DMS 273 (cell line): ENCODE measurements at regions not wholly inside any gene's neighbourhood (a gene's known extent, or its start where the extent isn't known, plus 50 kb on each side); places are given as distances from the start of the nearest gene placed in this dataset.
"Not testable (repeated sequence)": the region's sequence is repeated elsewhere in the genome, so short reads cannot be mapped to it uniquely, and the experiment has no call there.

Experiments
- DNase-seq: peaks from one replicate; lab custom pipeline; 2025; ENCODE audit not compliant: unreplicated experiment; lab: John Stamatoyannopoulos, UW

DNA sequence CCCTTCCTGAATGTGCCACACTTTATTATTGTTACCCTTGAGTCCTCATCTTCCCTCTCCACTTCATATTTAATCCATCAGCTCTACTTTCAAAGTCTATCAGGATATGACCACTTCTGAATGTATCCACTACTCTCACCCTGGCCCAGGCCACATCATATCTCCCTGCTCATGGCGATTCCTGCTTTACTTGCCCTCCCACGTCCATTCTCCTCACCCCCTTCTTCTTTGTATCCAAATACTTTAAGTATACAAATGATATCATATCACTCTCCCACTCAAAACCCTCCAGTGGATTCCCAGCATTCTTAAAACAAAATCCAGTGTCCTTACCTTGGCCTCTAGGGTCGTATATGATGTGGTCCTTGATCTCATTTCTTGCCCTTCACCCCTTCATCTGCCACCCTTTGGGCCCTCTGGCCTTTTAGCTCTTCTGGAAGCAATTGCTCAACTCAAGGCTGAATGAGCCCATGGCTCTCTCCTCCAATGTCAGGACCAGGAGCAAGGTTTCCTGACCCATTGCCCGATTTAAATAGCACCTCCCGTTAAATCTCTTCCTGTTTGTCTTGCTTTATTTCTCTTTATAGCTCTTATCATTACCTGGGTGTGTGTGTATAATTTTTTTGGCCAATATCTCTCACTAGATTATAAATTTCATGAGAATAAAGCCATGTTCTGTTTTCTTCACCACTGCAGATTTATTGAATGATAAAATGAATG lies 205.9 kb upstream of the ECI2 start:
- DNase-seq, result no peak

DNA sequence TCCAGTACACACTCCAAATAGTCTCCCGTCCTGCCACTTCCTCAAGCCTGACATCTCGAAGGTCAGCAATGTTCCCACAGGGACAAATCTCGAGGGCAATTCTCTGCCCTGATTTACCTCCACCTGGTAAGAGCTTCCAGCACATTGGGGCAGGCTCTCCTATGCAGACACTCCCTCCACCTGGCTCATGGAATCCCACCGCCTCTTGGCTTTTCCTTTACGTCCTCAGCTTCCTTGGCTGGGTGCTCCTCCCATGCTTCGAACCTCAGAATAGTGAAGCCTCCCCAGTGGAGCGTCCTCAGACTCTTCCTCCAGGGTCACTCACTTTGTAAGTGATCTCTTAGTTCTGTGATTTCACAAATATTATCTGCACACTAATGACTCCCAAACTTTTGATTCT lies 205.2 kb upstream of the ECI2 start:
- no peak for DNase-seq

DNA sequence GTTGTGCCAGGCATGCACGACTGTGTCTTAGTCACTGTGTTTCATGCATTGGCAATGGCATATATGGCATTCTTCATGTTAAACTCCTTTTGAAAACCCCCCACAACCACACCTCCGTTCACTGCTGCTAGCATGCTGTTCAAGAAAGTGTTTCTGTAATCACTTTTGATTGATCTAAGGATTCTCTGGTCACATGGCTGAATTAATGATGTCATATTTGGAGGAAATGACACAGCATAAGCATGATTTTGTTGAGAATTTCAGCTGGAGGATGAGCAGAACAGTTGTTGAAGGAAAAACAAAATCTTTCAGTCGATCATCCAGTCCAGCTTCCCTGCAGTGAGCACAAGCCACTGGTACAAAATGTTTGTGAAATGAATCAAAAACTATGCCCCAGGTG lies 203.5 kb upstream of the ECI2 start:
- no peak for DNase-seq

DNA sequence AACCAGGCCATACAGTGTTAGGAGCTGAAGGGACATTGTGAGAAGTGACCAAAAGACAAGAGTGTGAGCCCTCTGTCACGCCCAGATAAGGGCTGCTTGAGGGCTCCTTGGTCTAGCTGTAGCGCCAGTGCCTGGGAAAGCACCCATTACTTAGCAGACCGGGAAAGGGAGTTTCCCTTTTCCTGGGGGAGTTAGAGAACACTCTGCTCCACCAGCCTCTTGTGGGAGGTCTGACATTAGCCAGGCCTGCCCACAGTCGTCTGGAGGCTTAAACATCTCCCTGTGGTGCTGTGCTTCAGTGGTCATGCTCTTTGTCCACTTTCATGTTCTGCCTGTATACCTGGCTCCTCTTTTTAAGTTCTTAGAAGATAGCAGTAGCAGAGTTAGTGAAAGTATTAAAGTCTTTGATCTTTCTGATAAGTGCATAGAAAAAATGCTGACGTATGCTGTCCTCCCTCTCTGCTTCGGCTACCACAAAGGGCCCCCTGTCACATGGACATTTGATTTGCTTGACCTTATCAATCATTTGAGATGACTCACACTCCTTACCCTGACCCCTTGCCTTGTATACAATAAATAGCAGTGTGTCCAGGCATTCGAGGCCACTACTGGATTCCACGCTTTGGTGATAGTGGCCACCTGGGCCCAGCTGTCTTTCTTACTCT lies 201.5 kb upstream of the ECI2 start:
- DNase-seq, result no peak

DNA sequence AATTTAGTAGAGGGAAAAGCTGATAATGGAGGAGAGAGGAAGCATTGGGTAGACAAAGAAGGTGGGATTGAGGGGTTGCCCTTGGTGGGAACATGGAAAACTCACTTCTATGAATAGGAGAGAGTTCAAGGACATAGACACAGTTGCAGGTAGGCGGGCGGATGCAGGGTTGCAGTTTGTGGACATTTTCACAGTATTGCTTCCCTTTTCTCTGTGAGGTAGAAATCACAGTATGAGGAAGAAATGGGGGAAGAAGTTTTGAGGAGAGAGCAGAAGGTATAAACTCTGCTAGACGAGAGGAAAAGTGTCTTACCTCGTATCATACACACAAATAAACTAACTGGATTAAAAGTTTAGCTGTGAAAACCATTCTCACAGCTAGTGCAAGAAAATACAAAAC lies 200.7 kb upstream of the ECI2 start:
- no peak for DNase-seq

DNA sequence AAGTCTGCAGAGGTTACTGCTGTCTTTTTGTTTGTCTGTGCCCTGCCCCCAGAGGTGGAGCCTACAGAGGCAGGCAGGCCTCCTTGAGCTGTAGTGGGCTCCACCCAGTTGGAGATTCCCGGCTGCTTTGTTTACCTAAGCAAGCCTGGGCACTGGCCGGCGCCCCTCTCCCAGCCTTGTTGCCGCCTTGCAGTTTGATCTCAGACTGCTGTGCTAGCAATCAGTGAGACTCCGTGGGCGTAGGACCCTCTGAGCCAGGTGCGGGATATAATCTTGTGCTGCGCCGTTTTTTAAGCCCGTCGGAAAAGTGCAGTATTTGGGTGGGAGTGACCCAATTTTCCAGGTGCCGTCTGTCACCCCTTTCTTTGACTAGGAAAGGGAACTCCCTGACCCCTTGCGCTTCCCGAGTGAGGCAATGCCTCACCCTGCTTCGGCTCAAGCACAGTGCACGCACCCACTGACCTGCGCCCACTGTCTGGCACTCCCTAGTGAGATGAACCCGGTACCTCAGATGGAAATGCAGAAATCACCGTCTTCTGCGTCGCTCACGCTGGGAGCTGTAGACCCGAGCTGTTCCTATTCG lies 198.9 kb upstream of the ECI2 start:
- not testable (repeated sequence) for DNase-seq

DNA sequence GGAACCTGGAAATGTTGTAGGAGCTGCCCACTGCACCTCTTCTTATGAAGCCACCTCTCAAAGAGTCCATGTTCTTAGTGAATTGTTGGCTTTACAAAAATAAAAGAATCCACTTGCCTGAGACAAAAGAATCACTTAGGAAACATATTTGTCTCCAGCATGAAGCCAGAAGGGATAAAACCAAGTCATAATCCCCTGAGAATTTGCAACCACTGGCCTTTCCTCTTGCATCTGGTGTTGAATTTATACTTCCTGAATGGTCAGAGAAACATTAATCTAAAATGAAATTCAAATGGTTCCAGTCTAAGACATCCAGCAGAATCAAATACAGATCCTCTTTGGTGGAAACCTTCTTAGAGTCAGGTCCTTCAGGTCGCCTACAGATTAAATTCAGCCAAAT lies 192.5 kb upstream of the ECI2 start:
- DNase-seq, result no peak

DNA sequence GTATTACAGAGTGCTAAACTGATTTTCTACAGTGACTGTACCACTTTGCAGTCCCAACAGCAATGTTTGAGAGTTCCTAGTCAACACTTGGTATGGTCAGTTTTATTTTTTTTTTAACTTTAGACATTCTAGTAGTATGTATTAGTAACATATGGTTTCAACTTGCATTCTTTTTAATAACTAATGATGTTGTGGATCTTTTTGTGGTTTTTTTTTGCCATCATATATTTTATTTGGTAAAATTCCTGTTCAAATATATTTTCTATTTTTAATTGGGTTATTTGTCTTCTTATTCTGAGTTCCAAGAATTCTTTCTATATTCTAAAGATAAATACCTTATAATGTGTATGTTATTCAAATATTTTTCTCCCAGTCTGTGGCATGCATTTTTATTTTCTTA lies 189.4 kb upstream of the ECI2 start:
- DNase-seq, result no peak

DNA sequence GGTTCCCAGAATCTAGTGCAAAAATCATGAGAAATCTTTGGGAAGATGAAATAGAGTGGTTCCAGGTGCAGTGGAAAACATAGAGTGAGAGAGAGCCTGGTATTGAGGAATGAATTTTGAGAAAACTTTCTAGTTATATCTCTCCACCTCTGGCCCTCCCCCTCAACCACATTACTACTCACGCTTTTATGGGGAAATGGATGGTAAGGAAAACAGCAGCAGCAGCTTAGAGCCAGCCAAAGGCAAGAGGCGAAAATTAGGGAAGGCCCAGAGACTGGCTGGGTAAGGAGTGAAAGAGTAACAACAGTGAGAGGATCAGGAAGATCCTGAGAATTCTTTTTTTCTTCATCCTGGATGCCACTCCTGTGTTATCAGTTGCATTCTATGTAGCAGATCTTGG lies 187.9 kb upstream of the ECI2 start:
- DNase-seq, result no peak

DNA sequence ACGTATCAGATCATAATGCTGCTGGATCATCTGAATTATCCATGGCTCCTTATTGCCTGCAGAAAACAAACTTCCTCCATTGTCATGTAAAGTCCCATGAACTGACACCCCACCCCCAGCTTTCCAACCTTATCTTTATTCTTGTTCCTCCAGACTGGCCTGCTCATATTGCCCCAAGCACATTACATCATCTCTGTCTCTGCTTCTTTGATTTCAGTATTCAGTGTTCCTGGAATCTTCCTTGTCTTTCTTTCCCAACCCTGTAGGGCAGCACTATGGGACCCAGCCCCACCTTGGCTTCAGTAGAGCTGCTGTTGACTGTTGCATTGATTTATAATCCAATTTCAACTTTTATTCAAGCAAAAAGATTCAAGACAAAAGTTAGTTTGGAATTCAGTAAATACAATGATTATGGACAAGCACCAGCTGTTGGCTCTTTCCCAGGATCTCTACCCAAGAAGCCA lies 187.5 kb upstream of the ECI2 start:
- peak; percentile 8 for DNase-seq

DNA sequence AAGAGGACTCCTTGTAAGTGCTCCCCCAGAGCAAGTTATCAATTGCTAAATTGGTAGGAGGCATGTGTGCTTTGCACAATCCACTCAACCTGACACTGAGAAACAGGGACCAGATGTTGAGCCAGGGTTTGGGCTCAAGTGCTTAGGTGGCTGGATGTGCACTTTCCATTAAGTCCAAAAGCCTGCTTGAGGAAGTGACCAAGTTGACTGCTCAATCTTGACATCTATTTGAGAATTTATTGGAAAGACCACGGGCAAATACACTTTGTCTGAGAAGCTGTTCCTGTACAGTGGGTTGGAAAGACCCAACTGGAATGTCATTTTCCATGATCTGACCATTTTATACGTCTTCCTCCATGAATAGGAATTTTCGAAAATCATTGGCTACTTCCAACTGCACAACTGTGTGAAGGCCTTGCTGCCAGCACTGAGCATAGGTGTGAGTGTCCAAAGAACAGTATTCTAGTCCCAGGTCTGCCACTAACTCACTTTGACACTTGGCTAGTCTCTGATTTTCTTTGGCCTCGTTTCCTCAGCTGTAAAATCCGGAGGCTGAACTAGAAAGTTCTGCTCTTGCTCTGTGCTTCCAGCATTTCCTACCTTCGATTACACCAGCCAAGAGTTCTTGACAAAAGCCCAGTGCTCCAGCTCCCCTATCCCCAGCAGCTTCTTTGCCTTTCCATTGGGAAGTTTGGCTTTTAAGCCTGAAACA lies 186.9 kb upstream of the ECI2 start:
- no peak for DNase-seq

DNA sequence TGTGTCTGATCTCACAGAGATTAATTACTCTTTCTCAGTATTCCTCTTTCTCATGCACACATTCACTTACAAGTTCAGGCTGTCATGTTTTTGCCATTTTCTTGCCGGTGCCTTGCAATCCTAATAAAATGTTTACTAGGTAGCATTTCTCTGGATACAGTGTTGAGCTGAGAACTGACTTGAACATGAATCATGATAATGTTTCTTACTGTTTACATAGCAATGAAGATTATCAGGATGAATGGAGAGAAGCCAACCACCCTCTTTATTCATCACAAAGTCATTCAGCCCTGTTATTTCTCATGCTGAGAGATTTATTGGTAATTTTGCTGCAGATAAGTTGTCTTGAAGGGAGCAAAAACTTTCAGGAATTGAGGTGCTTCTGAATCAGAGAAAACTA lies 185.5 kb upstream of the ECI2 start:
- peak; percentile 26 for DNase-seq

DNA sequence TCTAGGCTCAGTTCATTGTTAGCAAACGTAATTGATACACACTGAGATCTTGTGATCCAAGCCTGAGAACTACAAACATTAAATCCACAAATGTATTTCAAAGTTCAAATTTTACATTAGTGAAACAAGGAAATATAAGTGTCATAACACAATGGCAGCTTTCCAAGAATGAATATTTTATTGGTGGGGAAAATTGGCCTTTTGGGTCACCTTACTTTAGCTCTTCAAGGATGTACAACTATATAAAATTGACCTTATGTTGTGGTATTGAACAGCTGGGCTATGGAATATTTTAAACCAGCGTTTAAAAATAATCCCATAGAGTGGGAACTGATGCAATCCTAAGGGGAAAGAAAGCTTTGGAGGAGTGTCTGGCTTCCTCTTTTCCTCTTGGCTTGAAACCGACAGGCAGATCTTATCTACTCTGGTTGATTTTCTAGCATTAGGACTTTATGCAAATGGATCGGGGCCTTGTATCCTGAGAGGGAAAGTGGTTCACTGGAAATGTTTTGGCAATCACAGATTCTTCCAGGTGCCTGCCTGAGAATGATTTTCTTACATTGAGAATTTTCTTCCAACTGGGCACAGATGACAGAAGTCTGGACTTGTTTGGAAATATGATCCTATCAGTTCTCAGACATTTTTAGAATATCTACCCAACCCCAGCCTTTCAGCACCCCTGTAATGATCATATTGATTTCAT lies 184.8 kb upstream of the ECI2 start:
- peak; percentile 89 for DNase-seq

DNA sequence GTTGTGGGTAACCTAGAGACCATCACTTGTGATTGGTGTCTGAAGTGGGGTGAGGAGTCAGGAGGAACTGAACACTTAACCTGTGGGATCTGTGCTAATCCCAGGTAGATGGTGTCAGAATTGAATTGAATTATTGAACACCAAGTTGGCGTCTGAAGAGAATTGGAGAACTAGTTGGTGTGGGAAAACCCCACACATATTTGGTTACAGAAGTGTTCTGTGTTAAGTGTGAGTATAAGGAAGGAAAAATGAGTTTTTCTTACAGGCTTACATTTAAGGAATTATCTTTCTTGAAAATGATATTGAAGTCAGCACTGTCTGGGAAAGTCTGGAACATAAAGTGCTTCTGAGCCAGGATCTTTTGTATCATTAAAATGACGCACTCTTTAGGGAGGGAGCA lies 182.9 kb upstream of the ECI2 start:
- no peak for DNase-seq

DNA sequence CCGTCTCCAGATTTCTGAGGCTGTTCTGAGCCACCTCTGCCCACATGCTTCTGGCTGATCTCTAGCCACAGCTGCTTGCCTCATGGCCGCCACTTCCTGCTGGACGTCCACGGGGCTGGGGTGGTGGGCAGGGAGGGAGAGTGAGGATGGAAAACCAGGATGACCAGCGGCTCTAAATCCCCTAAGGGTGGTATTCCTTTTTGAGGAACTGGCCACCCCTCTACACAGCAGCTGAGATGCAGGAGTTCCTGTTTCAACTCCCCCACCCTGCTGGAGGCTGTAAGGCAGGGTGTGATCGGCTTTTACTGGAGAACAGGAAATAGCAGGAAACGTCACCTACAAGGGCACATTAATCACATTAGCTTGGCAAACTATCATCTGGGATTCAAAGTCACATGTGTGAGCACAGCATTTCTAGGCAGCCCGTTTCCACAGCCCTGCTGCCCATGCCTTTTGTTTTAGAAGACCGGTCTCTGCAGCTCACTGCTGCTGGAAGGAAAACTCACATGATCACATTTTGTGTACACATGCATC lies 181.6 kb upstream of the ECI2 start:
- DNase-seq, result no peak

DNA sequence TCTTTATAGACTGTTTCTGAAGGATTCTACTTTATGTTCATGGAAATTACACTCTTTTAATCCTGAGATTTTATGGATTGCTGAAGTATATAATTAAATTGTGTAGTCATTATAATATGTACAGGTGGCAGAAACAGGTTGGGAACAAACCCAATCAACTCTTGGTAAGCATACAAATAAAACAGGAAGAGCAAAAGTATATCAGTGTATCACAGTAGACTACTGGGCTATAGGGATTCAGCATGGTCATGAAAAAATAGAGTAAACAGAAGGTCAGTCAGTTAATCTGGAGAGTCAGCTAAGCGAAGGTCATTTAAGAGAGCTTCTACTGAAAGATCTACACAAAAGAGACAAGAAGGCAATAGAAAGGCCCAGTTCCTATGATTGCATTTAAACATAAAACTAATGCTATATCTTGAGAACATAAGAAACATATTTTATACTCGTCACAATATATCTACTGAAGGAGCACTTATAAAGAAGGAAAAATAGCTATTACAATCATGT lies 178.9 kb upstream of the ECI2 start:
- no peak for DNase-seq

DNA sequence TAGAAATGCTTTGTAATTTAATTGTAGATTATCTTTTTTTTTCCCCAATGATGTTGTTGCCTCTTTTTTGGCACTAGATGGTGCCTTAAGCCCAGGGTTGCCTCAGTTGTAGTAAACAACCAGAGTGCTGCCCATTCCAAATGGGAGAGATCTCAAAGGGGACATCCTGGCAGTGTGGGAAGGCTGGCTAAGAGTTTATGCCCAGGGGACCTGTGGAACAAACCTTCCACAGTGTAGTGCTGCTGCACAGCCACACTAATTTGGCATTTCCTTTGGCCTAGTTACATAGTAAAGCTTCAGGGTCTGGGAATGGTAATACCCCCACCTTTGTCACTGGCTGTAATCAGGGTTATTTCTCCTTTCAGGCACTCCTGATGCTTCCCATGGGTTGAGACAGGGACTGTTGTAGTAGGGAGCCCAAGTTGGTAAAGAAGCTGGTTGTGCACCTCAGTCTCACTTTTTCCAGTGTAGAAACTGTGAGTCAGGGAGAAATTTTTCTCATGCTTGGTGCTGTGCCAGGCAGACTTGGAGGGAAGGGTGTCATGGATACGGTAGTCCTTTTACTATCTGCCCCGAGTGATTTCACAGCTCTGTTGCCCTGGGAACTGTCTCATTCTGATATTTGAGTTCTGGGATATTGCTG lies 177.8 kb upstream of the ECI2 start:
- DNase-seq, result peak; percentile 47

DNA sequence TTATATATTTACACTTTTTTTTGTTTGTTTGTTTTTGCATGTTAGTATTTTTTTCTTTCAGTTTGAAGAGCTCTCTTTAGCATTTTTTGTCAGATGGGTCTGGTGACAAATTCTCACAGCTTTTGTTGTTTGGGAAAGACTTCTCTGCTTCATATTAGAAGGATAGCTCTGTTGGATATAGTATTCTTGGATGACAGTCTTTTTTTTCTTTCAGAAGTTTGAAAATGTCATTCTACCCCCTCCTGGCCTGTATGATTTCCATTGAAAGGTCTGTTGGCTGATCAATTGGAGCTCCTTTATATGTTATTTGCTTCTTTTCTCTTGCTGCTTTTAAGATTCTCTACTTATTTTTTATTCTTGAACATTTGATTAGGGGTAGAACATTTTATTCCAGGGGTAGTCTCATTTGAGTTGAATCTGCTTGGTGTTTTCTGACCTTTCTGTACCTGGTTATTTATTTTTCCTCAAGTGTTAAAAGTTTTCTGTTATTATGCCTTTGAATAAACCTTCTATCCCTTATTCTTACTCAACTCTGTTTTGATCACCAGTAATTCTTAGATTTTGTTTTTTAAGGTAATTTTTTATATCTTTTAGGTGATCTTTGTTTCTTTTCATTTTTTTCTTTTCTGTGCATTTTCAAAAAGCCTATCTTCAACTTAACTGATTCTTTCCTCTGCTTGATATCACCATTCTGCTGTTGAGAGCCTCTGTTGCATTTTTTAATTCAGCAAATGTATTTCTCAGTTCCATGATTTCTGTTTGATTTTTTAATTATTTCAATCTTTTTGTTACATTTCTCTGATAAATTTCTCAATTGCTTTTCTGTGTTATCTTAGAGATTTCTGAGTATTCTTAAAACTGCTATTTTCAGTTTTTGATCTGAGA lies 176.8 kb upstream of the ECI2 start:
- DNase-seq, result no peak

DNA sequence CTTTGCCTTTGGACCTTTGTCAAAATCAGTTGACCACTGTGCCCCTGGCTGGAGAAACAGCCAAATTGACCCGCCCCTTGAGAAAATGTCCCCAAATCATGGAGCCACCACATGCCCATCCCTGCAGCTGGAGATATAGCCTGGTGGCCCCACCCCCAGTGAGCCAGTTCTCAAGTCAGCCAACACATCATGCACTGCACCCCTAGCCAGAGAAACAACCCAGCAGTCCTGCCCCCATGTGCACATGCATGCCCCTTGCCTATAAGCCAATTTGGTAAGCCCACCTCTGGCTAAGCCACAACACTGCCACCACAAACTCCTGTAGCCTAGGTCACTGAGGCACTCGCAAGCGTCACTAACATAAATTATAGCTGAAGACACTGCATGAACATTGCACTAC lies 174.2 kb upstream of the ECI2 start:
- no peak for DNase-seq
